Stimulated activated naive CD8-positive, alpha-beta T cell treated with anti-CD3 and anti-CD28 coated beads, Interleukin-15, Interleukin-2, amounts not matched to agents 100 ng/mL and 50 ng/mL, for 24 hours (primary cell): ENCODE measurements at regions not wholly inside any gene's neighbourhood (a gene's known extent, or its start where the extent isn't known, plus 50 kb on each side); places are given as distances from the start of the nearest gene placed in this dataset.

Experiments used
- H3K27ac Mint-ChIP-seq: one replicate; pipeline ENCODE4 v1.8.0; 2021; ENCODE audit warnings: mild to moderate bottlenecking, mixed read lengths
- H3K27me3 Mint-ChIP-seq: one replicate; pipeline ENCODE4 v1.8.0; 2021; ENCODE audit warnings: mixed read lengths
- H3K36me3 Mint-ChIP-seq: one replicate; pipeline ENCODE4 v1.8.0; 2021; ENCODE audit warnings: low read depth, mixed read lengths
- H3K4me1 Mint-ChIP-seq: one replicate; pipeline ENCODE4 v1.8.0; 2021; ENCODE audit warnings: low read depth, mixed read lengths
- H3K4me3 Mint-ChIP-seq: one replicate; pipeline ENCODE4 v1.8.0; 2021; ENCODE audit warnings: mild to moderate bottlenecking, mixed read lengths
- H3K9me3 Mint-ChIP-seq: one replicate; pipeline ENCODE4 v1.8.0; 2021; ENCODE audit warnings: mixed read lengths

DNA sequence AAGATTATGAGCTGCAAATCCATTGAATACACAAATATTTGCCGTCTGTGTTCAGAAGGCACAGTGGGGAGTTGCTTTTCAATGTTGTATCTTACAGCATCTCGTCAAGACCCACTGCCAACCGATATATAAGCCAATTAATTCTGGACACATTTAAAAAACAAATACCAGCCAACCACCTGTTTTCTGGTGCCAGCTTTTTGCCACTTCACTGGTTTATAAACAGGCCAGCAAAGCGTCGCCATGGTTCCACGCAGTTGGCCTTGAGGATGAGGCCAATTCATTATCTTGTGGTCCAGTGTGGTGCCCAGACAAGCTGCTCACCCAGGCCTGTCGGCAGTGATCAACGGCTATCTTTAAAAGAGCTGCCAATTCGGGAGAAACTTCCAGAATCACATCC, 321.0 kb downstream of the TCERG1L start:
- Mint-ChIP-seq H3K9me3 (no peaks in the 10 kb centered on the region), H3K36me3 (no peaks in the 10 kb centered on the region), H3K27me3 (no peaks in the 10 kb centered on the region), H3K27ac (no peak overlapping the region), H3K4me1 (no peaks in the 10 kb centered on the region), H3K4me3 (no peak overlapping the region)

DNA sequence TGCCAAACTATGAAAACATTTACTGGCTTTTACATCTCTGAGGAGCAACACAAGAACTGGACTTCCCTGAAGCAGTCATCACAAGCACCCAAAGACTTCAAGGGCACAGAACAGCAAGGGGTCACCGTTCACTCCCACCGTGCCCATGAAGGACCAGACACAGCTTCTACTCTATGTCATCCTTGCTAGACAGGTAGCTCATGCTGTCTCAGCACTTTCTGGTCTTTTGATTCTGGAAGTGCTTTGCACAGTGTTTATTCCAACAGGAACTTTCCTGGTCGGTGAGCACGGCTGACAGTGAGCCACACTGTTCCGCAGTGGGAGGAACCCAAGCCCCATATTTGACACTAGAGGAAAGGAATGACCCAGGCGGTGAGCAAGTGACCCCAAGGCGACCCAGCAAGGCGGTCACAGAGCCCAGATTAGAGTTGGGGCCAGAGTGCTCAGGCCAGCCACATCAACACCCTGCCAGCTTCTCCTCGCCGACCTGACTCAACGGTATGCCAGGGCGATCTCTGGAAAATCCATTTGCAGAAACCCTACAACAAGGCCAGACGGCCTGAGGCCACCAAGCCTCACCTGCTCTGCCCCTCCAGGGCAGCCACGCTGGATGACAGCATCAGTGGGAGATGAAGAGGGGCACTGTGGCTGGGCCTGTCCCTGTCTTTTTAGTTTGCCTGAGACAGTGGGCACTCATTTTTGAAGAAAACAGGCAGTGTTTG, 318.6 kb downstream of the TCERG1L start:
- no peak overlapping the region for H3K4me3 Mint-ChIP-seq
- no peak overlapping the region for H3K27ac Mint-ChIP-seq
- no peaks in the 10 kb centered on the region for H3K4me1 Mint-ChIP-seq
- H3K36me3 Mint-ChIP-seq = no peaks in the 10 kb centered on the region
- no peaks in the 10 kb centered on the region for H3K27me3 Mint-ChIP-seq
- H3K9me3 Mint-ChIP-seq = peaks cover 4% of the 10 kb centered on the region

DNA sequence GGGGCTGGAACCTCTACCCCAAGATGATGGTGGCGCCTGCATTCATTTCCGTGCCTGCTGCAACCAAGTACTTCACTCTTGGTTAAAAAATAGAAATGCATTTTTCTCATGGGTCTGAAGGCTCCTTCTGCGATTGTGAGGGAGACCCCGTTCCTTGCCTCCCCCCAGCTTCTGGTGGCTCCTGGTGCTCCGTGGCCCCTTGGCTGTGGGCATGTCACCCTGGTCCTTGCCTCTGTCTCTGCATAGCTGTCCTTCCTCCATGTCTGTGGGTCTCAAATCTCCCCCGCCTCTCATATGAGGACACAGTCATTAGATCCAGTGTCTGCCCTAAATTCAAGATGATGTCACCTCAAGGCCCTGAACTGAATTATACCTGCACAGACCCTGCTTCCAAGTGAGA, 317.9 kb downstream of the TCERG1L start:
- Mint-ChIP-seq H3K4me1 (no peaks in the 10 kb centered on the region), H3K27me3 (no peaks in the 10 kb centered on the region), H3K27ac (no peak overlapping the region), H3K9me3 (peaks cover 4% of the 10 kb centered on the region), H3K4me3 (no peak overlapping the region), H3K36me3 (no peaks in the 10 kb centered on the region)

DNA sequence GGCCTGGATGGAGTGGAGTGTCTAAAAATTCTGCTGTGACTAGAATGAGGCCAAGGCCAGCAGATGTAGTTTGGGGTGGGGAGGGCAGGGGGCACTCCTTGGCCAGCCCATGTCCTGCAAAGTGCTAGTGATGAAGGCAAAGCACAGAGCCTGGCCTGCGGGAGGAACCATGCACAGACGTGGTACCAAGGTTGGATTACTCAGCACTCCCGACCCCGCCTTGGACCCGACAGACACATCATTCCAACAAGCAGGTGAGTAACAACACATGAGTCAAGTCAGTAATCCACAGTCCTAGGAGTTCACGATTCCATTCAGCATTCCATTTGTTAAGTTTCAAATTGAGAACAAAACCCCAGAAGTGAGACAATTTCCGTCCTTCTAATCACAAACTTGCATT, 317.3 kb downstream of the TCERG1L start:
- Mint-ChIP-seq H3K4me1 (no peaks in the 10 kb centered on the region), H3K27ac (no peak overlapping the region), H3K36me3 (no peaks in the 10 kb centered on the region), H3K4me3 (no peak overlapping the region), H3K27me3 (no peaks in the 10 kb centered on the region), H3K9me3 (peaks cover 4% of the 10 kb centered on the region)

DNA sequence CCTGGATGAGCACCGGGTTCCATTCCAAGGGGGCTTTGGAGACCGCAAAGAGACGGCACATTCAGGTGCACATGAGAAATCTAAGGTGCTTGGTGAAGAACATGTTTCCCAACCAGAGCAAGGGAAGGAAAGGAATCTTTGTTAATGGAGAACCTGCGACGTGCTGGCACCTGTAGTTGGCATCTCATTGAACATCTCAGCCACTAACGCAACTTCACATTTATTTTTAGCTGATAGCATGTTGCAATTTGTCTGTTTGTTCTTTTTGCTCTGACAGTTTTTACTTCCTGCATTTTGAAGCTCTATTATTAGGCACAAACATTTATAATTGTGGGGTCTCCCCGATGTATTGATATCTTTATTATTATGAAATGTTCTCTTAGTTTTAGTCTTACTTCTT, 316.7 kb downstream of the TCERG1L start:
- Mint-ChIP-seq H3K27me3 (no peaks in the 10 kb centered on the region), H3K9me3 (peaks cover 4% of the 10 kb centered on the region), H3K4me3 (no peak overlapping the region), H3K27ac (no peak overlapping the region), H3K36me3 (no peaks in the 10 kb centered on the region), H3K4me1 (no peaks in the 10 kb centered on the region)

DNA sequence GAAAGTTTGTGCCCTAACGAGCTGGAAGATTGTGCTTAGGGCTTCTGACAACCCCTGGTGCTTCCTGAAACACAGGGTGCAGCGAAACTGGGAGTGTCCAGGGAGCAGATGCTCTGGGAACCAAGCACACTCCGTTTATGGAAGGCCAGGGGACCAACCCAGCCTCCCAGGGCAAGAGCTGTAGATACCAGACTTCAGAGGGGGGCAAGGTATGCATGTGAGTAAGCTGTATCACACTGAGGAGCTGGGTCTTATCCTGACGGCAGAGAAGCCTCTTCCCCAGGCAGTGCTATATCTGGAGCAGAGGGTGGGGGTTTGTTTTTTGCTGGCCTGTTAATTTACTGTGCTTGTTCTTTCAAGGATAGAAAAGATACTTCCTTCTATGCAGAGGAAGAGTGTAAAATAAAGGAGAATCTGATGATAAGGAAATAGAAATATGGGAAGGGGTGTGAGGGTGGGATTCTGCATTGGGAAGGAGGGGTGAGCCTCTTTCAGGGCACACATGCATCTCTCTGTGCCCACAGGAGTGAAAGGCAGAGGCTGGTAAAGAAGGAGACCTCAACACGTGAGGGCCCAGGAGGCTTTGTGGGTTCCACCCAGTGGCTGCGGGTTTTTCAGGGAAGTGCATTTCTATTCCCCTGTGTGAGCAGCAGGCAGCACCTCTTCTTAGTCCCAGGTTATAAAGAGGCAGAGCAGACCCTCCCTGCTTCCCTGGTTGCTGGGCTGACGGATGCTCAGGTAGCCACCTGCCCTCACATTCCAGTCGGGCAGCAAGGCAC, 314.1 kb downstream of the TCERG1L start:
- Mint-ChIP-seq H3K27me3 (no peaks in the 10 kb centered on the region), H3K4me3 (no peak overlapping the region), H3K36me3 (no peaks in the 10 kb centered on the region), H3K27ac (no peak overlapping the region), H3K9me3 (peaks cover 4% of the 10 kb centered on the region), H3K4me1 (no peaks in the 10 kb centered on the region)

DNA sequence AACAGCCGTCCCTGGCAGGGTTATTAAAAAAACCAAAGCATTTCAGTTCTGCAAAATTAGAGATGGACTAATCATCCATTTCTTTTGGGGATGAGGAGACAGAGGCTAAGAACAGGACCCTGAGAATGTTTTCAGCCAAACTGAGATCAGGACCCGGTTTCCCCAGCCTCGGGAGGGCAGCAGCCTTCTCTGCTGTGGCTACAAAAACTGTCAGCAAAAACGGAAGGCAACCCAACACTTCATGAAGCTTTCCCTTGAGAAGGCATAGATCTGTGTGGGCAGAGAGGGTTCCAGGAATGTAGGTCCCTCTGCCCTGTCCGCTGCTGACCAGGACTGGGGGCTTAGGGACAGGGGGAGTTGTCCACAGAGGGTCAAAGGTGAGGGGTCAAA, 313.5 kb downstream of the TCERG1L start:
- Mint-ChIP-seq H3K4me1 (no peaks in the 10 kb centered on the region), H3K36me3 (no peaks in the 10 kb centered on the region), H3K4me3 (no peak overlapping the region), H3K9me3 (peaks cover 4% of the 10 kb centered on the region), H3K27me3 (no peaks in the 10 kb centered on the region), H3K27ac (no peak overlapping the region)

DNA sequence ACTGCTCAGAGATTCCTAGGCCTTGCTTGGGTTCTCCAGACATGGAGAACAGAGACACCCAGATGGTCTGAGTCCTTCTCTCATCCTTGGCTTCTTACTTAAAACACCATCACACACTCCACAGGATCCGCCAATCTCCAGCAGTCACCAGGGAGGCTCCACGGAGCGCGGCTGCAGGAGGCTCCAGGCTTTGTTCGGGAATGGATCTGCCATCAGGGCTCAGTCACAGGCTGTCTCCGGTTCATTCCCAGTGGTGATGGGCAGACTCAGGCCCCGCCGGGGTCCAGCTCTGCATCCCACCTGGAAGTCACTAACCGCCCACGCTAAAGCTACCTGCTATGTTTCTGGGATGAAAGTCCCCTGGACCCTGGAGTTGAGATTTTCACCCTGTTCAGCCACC, 312.9 kb downstream of the TCERG1L start:
- no peaks in the 10 kb centered on the region for H3K27me3 Mint-ChIP-seq
- H3K4me1 Mint-ChIP-seq = no peaks in the 10 kb centered on the region
- no peak overlapping the region for H3K27ac Mint-ChIP-seq
- H3K4me3 Mint-ChIP-seq = no peak overlapping the region
- H3K9me3 Mint-ChIP-seq = peaks cover 4% of the 10 kb centered on the region
- no peaks in the 10 kb centered on the region for H3K36me3 Mint-ChIP-seq

DNA sequence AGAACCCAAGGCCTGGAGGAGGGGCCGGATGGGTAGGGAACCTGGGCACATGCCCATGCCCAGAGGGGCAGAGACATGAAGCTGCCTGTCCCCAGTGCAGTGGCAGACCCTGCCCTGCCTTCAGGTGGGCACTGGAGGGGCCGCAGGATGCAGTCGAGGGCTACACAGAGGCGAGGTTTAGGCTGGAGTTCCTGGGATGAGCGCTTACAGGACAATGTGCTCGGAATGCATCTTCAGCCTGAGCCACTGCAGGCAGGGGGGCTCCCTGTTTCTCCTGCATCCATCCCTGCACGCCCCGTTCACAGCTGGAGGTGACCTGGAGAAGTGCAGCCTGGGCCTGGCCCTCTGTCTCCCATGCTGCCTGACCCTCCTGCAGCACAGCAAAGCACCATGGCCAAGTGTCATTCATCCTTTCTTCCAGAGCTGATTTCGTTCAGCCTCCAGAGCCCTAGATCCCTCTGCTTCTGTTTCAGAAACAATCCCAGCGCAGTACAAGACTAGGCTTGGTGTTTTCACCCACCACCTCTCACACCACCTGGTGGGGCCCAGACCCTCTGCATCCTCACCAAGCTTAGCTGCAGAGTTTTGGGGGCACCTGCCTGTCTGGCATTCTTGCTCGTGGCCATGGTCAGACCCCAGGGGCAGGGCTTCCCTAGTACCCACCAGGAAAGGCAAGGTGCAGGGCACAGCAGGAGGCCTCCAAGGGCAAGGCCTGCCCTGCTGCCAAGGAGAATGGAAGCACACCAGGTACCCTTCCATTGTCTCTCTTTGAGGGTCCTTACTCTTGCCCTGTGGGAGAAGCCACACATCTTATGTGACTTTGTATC, 311.9 kb downstream of the TCERG1L start:
- Mint-ChIP-seq H3K4me1 (no peaks in the 10 kb centered on the region), H3K27me3 (no peaks in the 10 kb centered on the region), H3K4me3 (no peak overlapping the region), H3K27ac (no peak overlapping the region), H3K9me3 (peaks cover 4% of the 10 kb centered on the region), H3K36me3 (no peaks in the 10 kb centered on the region)

DNA sequence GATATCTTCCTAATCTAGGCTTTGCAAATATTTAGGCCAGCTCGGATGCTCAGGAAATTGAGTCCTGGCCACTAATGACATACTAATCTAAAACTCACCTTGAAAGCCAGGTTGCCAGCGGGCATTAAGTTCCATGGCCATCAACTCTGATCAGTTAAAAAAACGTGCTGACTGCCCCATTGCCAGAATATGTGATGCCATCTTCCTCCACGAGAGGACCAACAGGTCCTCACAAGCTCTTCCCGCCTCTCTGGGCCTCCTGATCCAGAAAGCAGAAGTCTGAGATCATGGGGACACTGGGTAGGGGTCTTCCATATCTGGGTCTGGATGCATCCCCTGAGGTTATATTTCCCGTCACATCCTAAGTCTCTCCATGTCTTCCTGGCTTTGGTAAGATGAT, 311.3 kb downstream of the TCERG1L start:
- no peaks in the 10 kb centered on the region for H3K27me3 Mint-ChIP-seq
- H3K36me3 Mint-ChIP-seq = no peaks in the 10 kb centered on the region
- peaks cover 4% of the 10 kb centered on the region for H3K9me3 Mint-ChIP-seq
- no peak overlapping the region for H3K27ac Mint-ChIP-seq
- H3K4me1 Mint-ChIP-seq = no peaks in the 10 kb centered on the region
- no peak overlapping the region for H3K4me3 Mint-ChIP-seq

DNA sequence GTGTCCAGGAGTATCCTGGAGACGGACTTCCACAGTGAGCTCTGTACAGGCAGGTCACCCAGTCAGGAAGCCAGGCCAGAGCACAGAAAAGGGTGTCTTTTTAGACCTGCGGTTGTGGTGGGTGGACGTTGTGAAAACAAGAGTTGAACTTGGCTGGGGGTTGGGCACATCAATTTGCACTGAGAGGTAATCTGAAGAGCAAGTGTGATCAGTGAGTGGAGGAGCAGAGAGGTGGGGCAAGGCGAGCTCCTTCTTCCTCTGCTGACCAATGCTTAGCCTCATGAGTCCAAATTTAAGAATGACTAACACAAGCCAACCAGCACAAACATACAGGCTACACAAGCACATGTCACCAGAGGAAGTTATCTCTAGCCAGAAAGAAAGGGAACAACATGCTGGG, 310.8 kb downstream of the TCERG1L start:
- Mint-ChIP-seq H3K9me3 (peaks cover 4% of the 10 kb centered on the region), H3K36me3 (no peaks in the 10 kb centered on the region), H3K4me1 (no peaks in the 10 kb centered on the region), H3K27me3 (no peaks in the 10 kb centered on the region), H3K4me3 (no peak overlapping the region), H3K27ac (no peak overlapping the region)

DNA sequence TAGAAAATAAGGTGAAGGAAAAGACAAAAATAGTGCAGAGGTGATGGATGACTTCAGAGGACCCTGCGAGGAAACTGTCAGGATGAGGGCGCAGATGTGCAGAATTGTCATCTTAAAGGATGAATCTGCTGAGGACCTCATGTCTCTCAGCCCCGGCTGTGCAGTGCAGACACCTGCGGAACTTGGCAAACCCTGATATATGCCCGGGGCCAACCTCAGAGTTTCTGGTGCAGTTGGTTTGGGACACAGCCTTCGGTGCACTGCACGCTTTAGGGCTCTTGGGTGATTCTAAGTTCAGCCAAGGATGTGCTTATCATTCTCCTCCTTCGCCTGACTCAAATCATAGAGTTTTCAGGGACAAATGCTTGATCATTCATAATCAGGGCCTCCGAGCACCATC, 310.1 kb downstream of the TCERG1L start:
- Mint-ChIP-seq H3K36me3 (no peaks in the 10 kb centered on the region), H3K4me3 (no peak overlapping the region), H3K9me3 (peaks cover 2% of the 10 kb centered on the region), H3K27ac (no peak overlapping the region), H3K4me1 (no peaks in the 10 kb centered on the region), H3K27me3 (no peaks in the 10 kb centered on the region)

DNA sequence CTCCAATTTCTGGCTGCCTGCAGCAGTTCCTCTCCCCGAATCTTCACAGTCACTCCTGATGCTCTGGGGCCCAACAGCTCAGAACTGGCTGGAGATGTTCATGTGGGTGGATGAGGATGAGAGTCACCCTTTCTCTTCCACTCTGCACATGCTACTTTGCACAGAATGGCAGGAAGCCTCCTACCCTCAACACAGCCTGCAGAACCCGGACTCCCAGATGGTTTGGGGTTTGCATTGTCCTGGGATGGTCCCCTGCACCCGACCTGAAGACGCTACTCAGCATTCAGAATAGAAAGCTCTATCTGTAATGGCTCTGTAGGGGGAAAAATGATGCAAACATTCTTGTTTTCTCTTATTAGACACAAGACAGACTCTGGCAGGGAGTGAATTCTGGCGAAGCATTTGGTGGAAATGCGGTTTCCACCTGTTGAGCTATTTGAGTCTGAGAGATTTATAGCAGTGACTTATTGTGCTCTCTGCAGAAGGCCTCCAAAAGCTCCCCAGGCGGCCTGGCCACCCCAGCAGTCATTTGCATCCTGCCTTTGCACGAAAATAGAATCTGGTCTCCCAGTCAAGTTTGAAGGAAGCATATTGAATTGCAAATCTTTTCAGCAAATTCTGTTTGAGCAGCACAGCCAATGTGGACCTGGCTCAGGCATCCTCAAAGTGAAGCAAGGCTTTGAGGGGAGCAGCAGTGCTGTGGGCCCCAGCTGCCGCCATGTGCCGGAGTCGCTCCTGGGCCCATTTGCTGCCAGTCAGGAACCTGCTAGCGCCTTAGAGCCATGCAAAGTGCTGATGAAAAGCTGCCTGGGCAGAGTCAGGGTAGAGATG, 309.3 kb downstream of the TCERG1L start:
- no peaks in the 10 kb centered on the region for H3K27me3 Mint-ChIP-seq
- H3K4me3 Mint-ChIP-seq = no peak overlapping the region
- no peaks in the 10 kb centered on the region for H3K4me1 Mint-ChIP-seq
- no peak overlapping the region for H3K27ac Mint-ChIP-seq
- no peaks in the 10 kb centered on the region for H3K36me3 Mint-ChIP-seq
- no peaks in the 10 kb centered on the region for H3K9me3 Mint-ChIP-seq

DNA sequence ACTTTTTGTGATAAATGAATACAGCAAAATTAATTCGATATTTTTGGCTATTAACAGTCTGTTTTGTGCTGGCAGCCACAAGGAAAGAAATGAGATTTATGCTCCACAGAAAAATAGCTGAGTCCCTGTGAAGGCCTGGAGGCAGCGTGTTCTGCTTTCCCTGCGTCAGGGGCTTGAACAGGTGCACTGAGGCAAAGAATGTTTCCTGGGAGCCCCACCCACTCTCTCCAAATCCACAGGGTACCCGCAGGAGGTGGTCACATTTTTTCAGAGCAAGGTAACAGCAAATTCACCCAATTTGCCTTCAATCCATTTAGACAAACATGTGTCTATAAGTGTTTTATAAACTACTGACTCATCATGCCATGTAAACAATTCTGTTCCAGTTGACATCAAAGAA, 308.1 kb downstream of the TCERG1L start:
- Mint-ChIP-seq H3K36me3 (no peaks in the 10 kb centered on the region), H3K27me3 (no peaks in the 10 kb centered on the region), H3K27ac (no peak overlapping the region), H3K4me3 (no peak overlapping the region), H3K4me1 (no peaks in the 10 kb centered on the region), H3K9me3 (no peaks in the 10 kb centered on the region)
